ENCODE measurements at regions not wholly inside any gene's neighbourhood (a gene's known extent, or its start where the extent isn't known, plus 50 kb on each side); places are given as distances from the start of the nearest gene placed in this dataset.
A peak's percentile ranks its signal among the peaks of the same experiment; 100 is the strongest.

- DNase-seq (ENCODE audit: low spot score) = no peak
Observed at GRCh38 chr7:73964786-73965185, 63.2 kb upstream of the ELN start.

GRCh38 chr7:73966062-73966940 is 61.7 kb upstream of the ELN start:
- no peak for DNase-seq (ENCODE audit: low spot score)

GRCh38 chr7:73966941-73967831 is 60.8 kb upstream of the ELN start:
- no peak for DNase-seq (ENCODE audit: low spot score)

GRCh38 chr7:73967832-73968290 is 60.1 kb upstream of the ELN start:
- DNase-seq (ENCODE audit: low spot score) = no peak

- DNase-seq (ENCODE audit: low spot score) = no peak
Observed at GRCh38 chr7:73968487-73968886, 59.5 kb upstream of the ELN start.

GRCh38 chr7:73969991-73970390 is 58.0 kb upstream of the ELN start:
- DNase-seq (ENCODE audit: low spot score) = no peak

- peak; percentile 76 for DNase-seq (ENCODE audit: low spot score)
Observed at GRCh38 chr7:73970801-73971229, 57.2 kb upstream of the ELN start.

- no peak for DNase-seq (ENCODE audit: low spot score)
Observed at GRCh38 chr7:73971322-73971703, 56.7 kb upstream of the ELN start.

GRCh38 chr7:73971704-73972341 is 56.1 kb upstream of the ELN start:
- DNase-seq (ENCODE audit: low spot score) = no peak

- DNase-seq (ENCODE audit: low spot score) = no peak
Observed at GRCh38 chr7:73972614-73973013, 55.4 kb upstream of the ELN start.

GRCh38 chr7:73973091-73973490 is 54.9 kb upstream of the ELN start:
- no peak for DNase-seq (ENCODE audit: low spot score)

GRCh38 chr7:73974101-73974947 is 53.6 kb upstream of the ELN start:
- DNase-seq (ENCODE audit: low spot score) = no peak

GRCh38 chr7:73974948-73975926 is 52.7 kb upstream of the ELN start:
- no peak for DNase-seq (ENCODE audit: low spot score)

GRCh38 chr7:73976761-73977618 is 51.0 kb upstream of the ELN start:
- no peak for DNase-seq (ENCODE audit: low spot score)

GRCh38 chr7:73977619-73978618 is 50.1 kb upstream of the ELN start:
- no peak for DNase-seq (ENCODE audit: low spot score)

All from D341Med (cell line).